AG04449 (cell line): ENCODE measurements at regions not wholly inside any gene's neighbourhood (a gene's known extent, or its start where the extent isn't known, plus 50 kb on each side); places are given as distances from the start of the nearest gene placed in this dataset.

Source experiments
- CTCF ChIA-PET: fragments of 350-600 bp; formaldehyde crosslinking; extraction: SDS; loops from one replicate; lab custom pipeline; 2021; ENCODE audit warnings: antibody characterized with exemption; lab: Yijun Ruan, JAX
- POLR2A ChIA-PET: fragments of 400-600, 350-600 bp; formaldehyde crosslinking; extraction: SDS; loops from one replicate; lab custom pipeline; 2020; ENCODE audit warnings: antibody characterized with exemption, inconsistent platforms; lab: Yijun Ruan, JAX
- DNase-seq: peaks from one replicate; pipeline ENCODE4 v3.0.0-alpha.2; 2010; ENCODE audit warnings: low read depth, low spot score
- H3K4me3 ChIP-seq: 2 replicates; pipeline ENCODE4 v1.5.1; 2011; ENCODE audit warnings: low read depth, mild to moderate bottlenecking, control low read depth, low read length
- CTCF ChIP-seq: IDR thresholded peaks from one replicate; pipeline ENCODE4 v1.5.1; 2011; ENCODE audit warnings: mild to moderate bottlenecking, moderate library complexity, low read length, control low read depth, inconsistent platforms; ENCODE audit not compliant: insufficient read depth; ENCODE audit errors: missing control alignments

- ChIA-PET CTCF (no interaction called here), POLR2A (no interaction called here)
- DNase-seq, result no peak
- no peak for TF ChIP-seq CTCF
- no peak overlapping the region for H3K4me3 ChIP-seq
Observed at GRCh38 chr4:62377245-62377644, 1177.1 kb downstream of the ADGRL3 start.

GRCh38 chr4:62366939-62367338, 1166.8 kb downstream of the ADGRL3 start:
- no peak for DNase-seq
- no peak overlapping the region for H3K4me3 ChIP-seq
- no peak for TF ChIP-seq CTCF
- ChIA-PET CTCF (no interaction called here), POLR2A (no interaction called here)

GRCh38 chr4:62360156-62360545, 1160.0 kb downstream of the ADGRL3 start:
- ChIA-PET POLR2A (no interaction called here), CTCF (no interaction called here)
- no peak for TF ChIP-seq CTCF
- no peak overlapping the region for H3K4me3 ChIP-seq
- DNase-seq, result no peak

- DNase-seq, result no peak
- no peak overlapping the region for H3K4me3 ChIP-seq
- CTCF ChIA-PET, result no interaction called here
- POLR2A ChIA-PET, result no interaction called here
- no peak for TF ChIP-seq CTCF
Observed at GRCh38 chr4:62359441-62360155, 1159.5 kb downstream of the ADGRL3 start.

GRCh38 chr4:62344915-62345314, 1144.8 kb downstream of the ADGRL3 start:
- CTCF ChIA-PET, result no interaction called here
- POLR2A ChIA-PET, result no interaction called here
- no peak for DNase-seq
- TF ChIP-seq CTCF, result no peak
- H3K4me3 ChIP-seq, result no peak overlapping the region

- H3K4me3 ChIP-seq, result no peak overlapping the region
- POLR2A ChIA-PET, result no interaction called here
- DNase-seq, result no peak
- CTCF ChIA-PET, result no interaction called here
- no peak for TF ChIP-seq CTCF
Observed at GRCh38 chr4:62344474-62344873, 1144.3 kb downstream of the ADGRL3 start.
